ENCODE measurements at regions not wholly inside any gene's neighbourhood (a gene's known extent, or its start where the extent isn't known, plus 50 kb on each side); places are given as distances from the start of the nearest gene placed in this dataset.

- Histone ChIP-seq H4K91ac (ENCODE audit: insufficient read length, low read depth, low read length) (no peak overlapping the region), H3K56ac (ENCODE audit: insufficient read length, low read depth, low read length) (no peak overlapping the region), H3K9ac (ENCODE audit: extremely low read depth, insufficient read length, low read length) (no peak overlapping the region), H3T11ph (ENCODE audit: low read length) (no peak overlapping the region), H3K9me3 (ENCODE audit: control insufficient read depth, low read depth, low read length) (no peaks in the 10 kb centered on the region), H2BK120ac (ENCODE audit: low read depth, low read length, poor library complexity, severe bottlenecking) (no peak overlapping the region), H2AFZ (ENCODE audit: low read length) (no peak overlapping the region), H3K4me1 (ENCODE audit: insufficient read depth, low read length) (no peaks in the 10 kb centered on the region), H3K27me3 (ENCODE audit: insufficient read depth, low read length) (no peaks in the 10 kb centered on the region), H4K8ac (replicated peaks; ENCODE audit: insufficient read length, low read depth, low read length) (no peak overlapping the region), H3K23ac (ENCODE audit: insufficient read length, low read depth, low read length) (no peak overlapping the region), H2BK12ac (ENCODE audit: insufficient read length, low read depth, low read length) (no peak overlapping the region), H3K79me1 (ENCODE audit: insufficient read depth, low read depth, low read length, poor library complexity, severe bottlenecking) (no peaks in the 10 kb centered on the region), H3K27ac (ENCODE audit: insufficient read length, low read depth, low read length) (no peak overlapping the region), H3K4me2 (ENCODE audit: insufficient read depth, insufficient read length, low read length) (no peak overlapping the region), H3K79me2 (ENCODE audit: insufficient read depth, low read length) (no peaks in the 10 kb centered on the region), H3K23me2 (ENCODE audit: insufficient read length, low read depth, low read length, poor library complexity, severe bottlenecking) (no peaks in the 10 kb centered on the region), H2AK5ac (ENCODE audit: insufficient read length, low read length) (no peak overlapping the region), H4K20me1 (ENCODE audit: control insufficient read depth, insufficient read depth, insufficient read length) (no peaks in the 10 kb centered on the region), H3K4ac (ENCODE audit: low read depth, low read length) (no peak overlapping the region), H2BK15ac (ENCODE audit: low read depth, low read length) (no peak overlapping the region), H2BK5ac (ENCODE audit: insufficient read length, low read length) (no peak overlapping the region), H3K14ac (ENCODE audit: insufficient read depth, low read length) (no peak overlapping the region), H4K5ac (ENCODE audit: insufficient read length, low read depth, low read length) (no peak overlapping the region), H3K18ac (ENCODE audit: insufficient read length, low read depth, low read length) (no peak overlapping the region), H2BK20ac (ENCODE audit: low read depth, low read length, poor library complexity, severe bottlenecking) (no peak overlapping the region)
- H3K4me3 Mint-ChIP-seq = no peak overlapping the region
- H3K36me3 Mint-ChIP-seq (ENCODE audit: insufficient read depth in 1 of 3, low read depth in 3 of 3) = peaks cover 0 to 3% (median 2%) of the 10 kb centered on the region in 3 experiments; a peak in 2 of 7 replicates
- H3K4me1 Mint-ChIP-seq = no peaks in the 10 kb centered on the region
- H3K9me3 Mint-ChIP-seq = peaks cover 3% of the 10 kb centered on the region in 2 experiments; a peak in 3 of 5 replicates
- TF ChIP-seq CTCF (conservative IDR thresholded peaks at IDR 0.05) = no peak
- H3K27ac Mint-ChIP-seq = no peak overlapping the region
- WGBS (ENCODE audit: extremely low coverage, insufficient read length, low lambda C conversion rate) = no CpG with 5 or more reads among the region's 5 CpGs
- no peak for DNase-seq
- H3K27me3 Mint-ChIP-seq (ENCODE audit: low read depth) = peaks cover 2% of the 10 kb centered on the region; the same call in 1 of the 2 replicates
These were observed 303.1 kb downstream of the IRS2 start for GRCh38 chr13:109483284-109483683.

All from H9 (cell line).